HG02642 (cell line): ENCODE measurements at regions not wholly inside any gene's neighbourhood (a gene's known extent, or its start where the extent isn't known, plus 50 kb on each side); places are given as distances from the start of the nearest gene placed in this dataset.
"Not testable (repeated sequence)": the region's sequence is repeated elsewhere in the genome, so short reads cannot be mapped to it uniquely, and the experiment has no call there.

ENCODE experiments used
- ATAC-seq: cut with Tn5 transposase; IDR thresholded peaks from one replicate; pipeline ENCODE4 v1.9.1; 2021; ENCODE audit warnings: mild to moderate bottlenecking; ENCODE audit not compliant: unreplicated experiment, poor library complexity

GRCh38 chr9:82052081-82052480 lies 63.5 kb downstream of the SPATA31D1 start:
- no peak for ATAC-seq

- no peak for ATAC-seq
Measured at GRCh38 chr9:82054264-82055015, 65.9 kb downstream of the SPATA31D1 start.

GRCh38 chr9:82057805-82058204 lies 69.2 kb downstream of the SPATA31D1 start:
- no peak for ATAC-seq

GRCh38 chr9:82061801-82062200 lies 73.2 kb downstream of the SPATA31D1 start:
- ATAC-seq: not testable (repeated sequence)

GRCh38 chr9:82062245-82062644 lies 73.7 kb downstream of the SPATA31D1 start:
- ATAC-seq: no peak

- ATAC-seq: no peak
Measured at GRCh38 chr9:82073551-82074543, 85.3 kb downstream of the SPATA31D1 start.

- ATAC-seq: no peak
Measured at GRCh38 chr9:82080265-82080664, 91.7 kb downstream of the SPATA31D1 start.

GRCh38 chr9:82081496-82081895 lies 92.9 kb downstream of the SPATA31D1 start:
- no peak for ATAC-seq

GRCh38 chr9:82082563-82082962 lies 94.0 kb downstream of the SPATA31D1 start:
- ATAC-seq: no peak

GRCh38 chr9:82088591-82088990 lies 100.0 kb downstream of the SPATA31D1 start:
- no peak for ATAC-seq

GRCh38 chr9:82090046-82090445 lies 101.5 kb downstream of the SPATA31D1 start:
- ATAC-seq: no peak

GRCh38 chr9:82091100-82091499 lies 102.5 kb downstream of the SPATA31D1 start:
- ATAC-seq: no peak

- ATAC-seq: peak; percentile 72
Measured at GRCh38 chr9:82091610-82092009, 103.0 kb downstream of the SPATA31D1 start.

- no peak for ATAC-seq
Measured at GRCh38 chr9:82101475-82101874, 112.9 kb downstream of the SPATA31D1 start.

GRCh38 chr9:82104252-82104651 lies 115.7 kb downstream of the SPATA31D1 start:
- ATAC-seq: no peak

- ATAC-seq: no peak
Measured at GRCh38 chr9:82105729-82106128, 117.2 kb downstream of the SPATA31D1 start.

- ATAC-seq: no peak
Measured at GRCh38 chr9:82106536-82106935, 118.0 kb downstream of the SPATA31D1 start.

- no peak for ATAC-seq
Measured at GRCh38 chr9:82108474-82108873, 119.9 kb downstream of the SPATA31D1 start.

- ATAC-seq: no peak
Measured at GRCh38 chr9:82108941-82109340, 120.4 kb downstream of the SPATA31D1 start.

- no peak for ATAC-seq
Measured at GRCh38 chr9:82109626-82110025, 121.1 kb downstream of the SPATA31D1 start.

- ATAC-seq: no peak
Measured at GRCh38 chr9:82110881-82111280, 122.3 kb downstream of the SPATA31D1 start.
